HG02642 (cell line): ENCODE measurements at regions not wholly inside any gene's neighbourhood (a gene's known extent, or its start where the extent isn't known, plus 50 kb on each side); places are given as distances from the start of the nearest gene placed in this dataset.
"Not testable (repeated sequence)": the region's sequence is repeated elsewhere in the genome, so short reads cannot be mapped to it uniquely, and the experiment has no call there.

ENCODE experiments used
- ATAC-seq: cut with Tn5 transposase; IDR thresholded peaks from one replicate; pipeline ENCODE4 v1.9.1; 2021; ENCODE audit warnings: mild to moderate bottlenecking; ENCODE audit not compliant: unreplicated experiment, poor library complexity

- ATAC-seq, result no peak
These were observed 327.3 kb upstream of the SOX9 start for GRCh38 chr17:71793518-71793917.

- no peak for ATAC-seq
These were observed 322.1 kb upstream of the SOX9 start for GRCh38 chr17:71798701-71799100.

DNA sequence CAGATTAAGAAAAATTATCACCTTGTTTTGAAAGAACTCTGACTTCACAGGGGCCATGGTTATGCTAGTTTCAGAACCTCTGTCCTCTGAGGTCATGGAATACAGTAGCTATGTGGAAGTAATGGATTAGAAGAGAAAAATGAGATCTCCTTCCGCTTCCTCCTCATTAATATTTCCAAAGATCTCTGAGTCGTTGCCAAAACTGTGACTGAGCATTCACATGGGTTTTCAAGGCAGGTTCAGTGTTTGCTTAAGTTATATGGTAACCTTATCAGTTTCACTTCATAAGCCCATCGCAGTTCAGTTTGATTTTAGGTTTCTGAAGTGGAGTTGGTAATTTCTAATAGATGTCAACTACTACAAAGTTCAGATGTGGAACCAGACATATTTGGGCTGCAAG is 321.2 kb upstream of the SOX9 start:
- ATAC-seq, result no peak

- ATAC-seq, result no peak
These were observed 319.5 kb upstream of the SOX9 start for GRCh38 chr17:71801301-71801700.

DNA sequence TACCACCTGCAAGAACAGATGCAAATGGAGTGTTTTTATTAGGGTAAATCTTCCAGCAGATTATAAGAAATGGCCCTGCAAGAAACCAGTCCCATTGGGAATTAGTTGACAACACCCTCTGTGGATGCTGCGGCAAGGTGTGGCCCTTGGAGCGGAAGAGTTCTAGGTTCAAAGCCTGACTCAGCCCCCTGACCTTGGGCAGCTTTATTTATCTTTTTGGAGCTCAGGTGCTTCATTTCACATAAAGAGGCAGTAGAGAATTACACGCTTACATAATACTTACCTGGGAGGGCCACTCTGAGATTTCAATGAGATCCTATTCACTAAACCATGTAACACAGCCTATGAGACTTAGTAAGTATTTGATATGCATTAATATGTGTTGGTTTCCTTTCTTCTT is 318.2 kb upstream of the SOX9 start:
- ATAC-seq, result no peak

- no peak for ATAC-seq
These were observed 317.1 kb upstream of the SOX9 start for GRCh38 chr17:71803656-71804284.

GRCh38 chr17:71809537-71809936 is 311.3 kb upstream of the SOX9 start:
- ATAC-seq, result no peak

DNA sequence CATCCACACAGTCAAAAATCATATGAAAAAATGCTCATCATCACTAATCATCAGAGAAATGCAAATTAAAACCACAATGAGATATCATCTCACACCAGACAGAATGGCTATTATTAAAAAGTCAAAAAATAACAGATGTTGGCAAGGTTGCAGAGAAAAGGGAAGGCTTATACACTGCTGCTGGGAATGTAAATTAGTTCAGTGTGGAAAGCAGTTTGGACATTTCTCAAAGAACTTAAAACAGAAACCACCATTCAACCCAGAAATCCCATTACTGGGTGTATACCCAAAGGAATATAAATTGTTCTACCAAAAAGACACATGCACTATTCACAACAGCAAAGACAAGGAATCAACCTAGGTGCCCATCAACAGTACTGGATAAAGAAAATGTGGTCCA is 307.0 kb upstream of the SOX9 start:
- not testable (repeated sequence) for ATAC-seq

DNA sequence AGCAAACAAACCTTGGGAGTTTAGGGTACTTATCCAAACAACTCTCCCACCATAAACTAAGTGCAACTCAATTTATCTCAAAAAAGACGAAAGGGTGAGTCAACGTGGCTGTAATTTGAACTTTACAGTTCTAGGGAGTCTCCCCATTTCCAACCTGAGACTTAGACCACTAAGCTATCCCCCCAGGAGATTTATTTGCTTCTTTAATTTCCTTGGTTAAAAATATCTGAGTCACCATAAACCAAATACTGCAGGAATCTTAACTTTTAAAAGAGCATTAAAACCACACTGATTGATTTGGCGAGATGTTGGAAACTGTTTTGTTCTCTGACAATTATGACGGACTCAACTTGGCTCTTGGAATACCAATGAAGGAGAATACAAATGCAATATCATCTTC is 299.3 kb upstream of the SOX9 start:
- no peak for ATAC-seq

DNA sequence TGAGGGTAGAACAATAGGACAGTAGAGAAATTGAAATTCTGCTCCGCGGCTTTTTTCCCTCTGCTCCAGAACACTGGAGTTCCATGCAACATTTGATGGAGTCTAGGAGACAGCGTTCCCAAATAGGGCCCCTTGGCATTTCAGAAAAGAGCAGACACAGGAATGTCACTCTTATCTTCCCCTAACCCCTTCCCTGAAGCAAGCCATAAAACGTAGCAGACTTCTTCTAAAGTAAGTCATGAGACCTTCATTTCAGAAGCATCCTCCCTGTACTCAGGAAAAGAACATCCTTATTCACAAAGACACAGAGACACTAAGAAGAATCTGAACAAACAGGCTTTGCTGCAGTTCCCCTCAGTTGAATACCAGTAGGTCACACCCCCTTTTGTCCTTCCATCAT is 296.1 kb upstream of the SOX9 start:
- ATAC-seq, result no peak

GRCh38 chr17:71825687-71826086 is 295.1 kb upstream of the SOX9 start:
- no peak for ATAC-seq

DNA sequence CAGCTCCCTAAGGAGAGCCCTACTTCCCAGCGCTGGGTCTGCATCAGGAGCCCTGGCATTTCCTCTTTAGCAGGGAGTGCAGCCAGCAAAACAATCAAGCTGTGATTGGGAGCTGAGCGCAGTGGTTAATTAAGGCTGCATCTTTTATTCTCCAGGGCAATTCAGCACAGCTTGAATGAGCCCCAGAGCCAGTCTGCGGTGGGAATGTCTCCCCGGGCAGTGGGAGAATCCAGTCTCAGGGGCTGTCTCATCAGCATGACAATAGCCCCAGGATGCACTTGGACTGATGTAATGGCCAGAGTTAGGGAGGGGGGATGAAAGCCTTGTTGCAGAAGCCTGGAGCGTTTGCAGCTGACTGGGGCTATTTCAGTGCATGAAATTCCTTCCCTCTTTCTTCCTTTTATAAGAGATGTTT is 292.6 kb upstream of the SOX9 start:
- no peak for ATAC-seq

GRCh38 chr17:71830866-71831265 is 290.0 kb upstream of the SOX9 start:
- no peak for ATAC-seq

GRCh38 chr17:71842986-71843385 is 277.8 kb upstream of the SOX9 start:
- ATAC-seq, result no peak

DNA sequence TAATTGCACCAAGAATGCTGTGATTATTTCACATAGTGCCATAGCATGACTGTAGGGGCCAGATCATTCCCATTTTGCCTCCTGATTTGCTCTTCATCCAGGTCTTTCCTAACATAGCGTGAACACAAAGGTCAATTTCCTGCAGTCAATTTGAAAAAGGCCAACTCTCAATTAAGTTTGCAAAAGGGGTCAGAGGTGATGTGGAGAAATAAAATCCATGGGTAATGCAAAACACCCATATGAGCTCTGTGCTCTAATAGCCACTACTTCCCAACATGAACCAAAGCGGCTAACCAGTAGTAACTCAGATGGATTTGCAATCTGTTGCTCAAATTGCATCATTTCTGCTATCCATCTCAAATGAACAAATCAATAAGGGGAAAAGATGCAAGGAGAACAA is 275.5 kb upstream of the SOX9 start:
- ATAC-seq, result no peak

GRCh38 chr17:71846561-71847110 is 274.2 kb upstream of the SOX9 start:
- no peak for ATAC-seq

GRCh38 chr17:71849783-71850768 is 270.7 kb upstream of the SOX9 start:
- no peak for ATAC-seq

DNA sequence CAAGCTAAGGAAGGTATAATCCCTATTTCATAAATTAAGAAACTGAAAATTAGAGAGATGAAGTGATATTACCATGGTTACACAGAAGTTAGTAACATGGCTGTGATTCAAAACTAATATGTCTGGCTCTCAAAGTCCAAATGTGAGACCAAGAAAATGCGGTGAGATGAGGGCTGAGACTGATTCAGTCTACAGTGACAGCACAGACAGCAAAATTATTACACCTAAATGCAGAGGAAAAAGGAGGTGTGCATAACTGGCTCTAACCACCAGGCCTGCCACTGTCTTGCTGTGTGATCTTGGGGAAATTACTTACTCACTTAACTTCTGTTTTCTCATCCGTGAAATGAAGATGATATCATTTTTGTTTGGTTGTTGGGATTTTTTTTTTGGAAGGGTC is 270.0 kb upstream of the SOX9 start:
- no peak for ATAC-seq

- no peak for ATAC-seq
These were observed 265.8 kb upstream of the SOX9 start for GRCh38 chr17:71855010-71855409.

DNA sequence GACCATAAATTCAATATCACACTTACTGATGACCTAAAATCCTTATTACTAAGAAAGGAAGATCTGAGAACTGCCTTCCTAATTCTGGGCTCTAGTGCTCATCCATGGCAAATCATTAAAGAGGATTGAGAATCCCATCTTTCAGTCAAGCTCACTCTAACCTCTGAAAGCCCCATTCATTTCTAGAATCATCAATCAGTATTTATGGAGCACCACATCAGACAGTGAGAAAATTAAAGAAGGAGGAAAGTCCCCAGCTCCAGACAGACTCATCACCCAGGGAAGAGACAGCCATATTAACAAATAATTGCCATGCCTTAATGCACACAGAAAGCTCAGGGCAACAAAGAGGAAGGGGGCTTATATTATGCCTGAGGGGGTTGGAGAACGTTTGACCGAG is 256.1 kb upstream of the SOX9 start:
- no peak for ATAC-seq

GRCh38 chr17:71866095-71866494 is 254.7 kb upstream of the SOX9 start:
- no peak for ATAC-seq
